Hepatocyte (in vitro differentiated cells): ENCODE measurements at regions not wholly inside any gene's neighbourhood (a gene's known extent, or its start where the extent isn't known, plus 50 kb on each side); places are given as distances from the start of the nearest gene placed in this dataset.

ENCODE experiments used
- EZH2 ChIP-seq: fragments of 200-600 bp; sonication (generic); IDR thresholded peaks from 2 replicates; pipeline ENCODE4 v1.6.1; 2016; ENCODE audit warnings: antibody characterized with exemption, mild to moderate bottlenecking, borderline replicate concordance
- EZH2phosphoT487 ChIP-seq: fragments of 200-600 bp; sonication (generic); IDR thresholded peaks from one replicate; pipeline ENCODE4 v1.6.1; 2018; ENCODE audit warnings: antibody characterized with exemption, mild to moderate bottlenecking, low read depth, moderate library complexity; ENCODE audit not compliant: unreplicated experiment, severe bottlenecking
- TF ChIP-seq, protein P1 (sequence below): fragments of 200-600 bp; sonication (generic); IDR thresholded peaks from 2 replicates; pipeline ENCODE4 v1.5.1; 2016; ENCODE audit warnings: antibody characterized with exemption, mild to moderate bottlenecking; ENCODE audit not compliant: poor library complexity

DNA sequence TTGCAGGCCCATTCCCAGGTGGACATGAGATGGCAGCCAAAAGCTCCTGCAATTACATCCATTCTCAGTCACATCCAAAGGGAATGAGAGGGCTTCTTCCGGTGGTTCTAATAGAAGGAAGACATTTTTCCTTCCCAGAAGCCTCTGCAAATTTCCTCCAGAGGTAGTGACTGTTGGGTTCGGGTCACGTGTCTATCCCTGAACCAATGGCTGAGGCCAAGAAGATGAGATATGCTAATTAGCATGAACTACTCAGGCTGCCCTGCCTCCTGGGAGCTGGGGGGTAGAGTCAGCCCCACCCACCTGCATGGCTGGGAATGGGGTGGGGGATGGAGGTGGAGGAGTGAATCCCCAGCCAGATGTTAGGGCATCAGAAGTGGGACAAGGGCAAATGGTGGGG, 61.3 kb upstream of the IYD start:
- TF ChIP-seq, protein P1, sequence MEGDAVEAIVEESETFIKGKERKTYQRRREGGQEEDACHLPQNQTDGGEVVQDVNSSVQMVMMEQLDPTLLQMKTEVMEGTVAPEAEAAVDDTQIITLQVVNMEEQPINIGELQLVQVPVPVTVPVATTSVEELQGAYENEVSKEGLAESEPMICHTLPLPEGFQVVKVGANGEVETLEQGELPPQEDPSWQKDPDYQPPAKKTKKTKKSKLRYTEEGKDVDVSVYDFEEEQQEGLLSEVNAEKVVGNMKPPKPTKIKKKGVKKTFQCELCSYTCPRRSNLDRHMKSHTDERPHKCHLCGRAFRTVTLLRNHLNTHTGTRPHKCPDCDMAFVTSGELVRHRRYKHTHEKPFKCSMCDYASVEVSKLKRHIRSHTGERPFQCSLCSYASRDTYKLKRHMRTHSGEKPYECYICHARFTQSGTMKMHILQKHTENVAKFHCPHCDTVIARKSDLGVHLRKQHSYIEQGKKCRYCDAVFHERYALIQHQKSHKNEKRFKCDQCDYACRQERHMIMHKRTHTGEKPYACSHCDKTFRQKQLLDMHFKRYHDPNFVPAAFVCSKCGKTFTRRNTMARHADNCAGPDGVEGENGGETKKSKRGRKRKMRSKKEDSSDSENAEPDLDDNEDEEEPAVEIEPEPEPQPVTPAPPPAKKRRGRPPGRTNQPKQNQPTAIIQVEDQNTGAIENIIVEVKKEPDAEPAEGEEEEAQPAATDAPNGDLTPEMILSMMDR, result no peak
- TF ChIP-seq EZH2, result no peak
- TF ChIP-seq EZH2phosphoT487, result no peak
